HL-60 (cell line): ENCODE measurements at regions not wholly inside any gene's neighbourhood (a gene's known extent, or its start where the extent isn't known, plus 50 kb on each side); places are given as distances from the start of the nearest gene placed in this dataset.

Source experiments
- DNase-seq, 2 experiments: peaks; one replicate each; pipeline ENCODE4 v3.0.0-alpha.2; 2010 to 2020; ENCODE audit warnings: low read depth in 1 of 2, low spot score in 1 of 2
- H3K27ac ChIP-seq: fragments of 250-450 bp; sonication (Bioruptor Pico); replicated peaks from 2 replicates; pipeline ENCODE4 v1.5.1; 2020; ENCODE audit warnings: mild to moderate bottlenecking, moderate library complexity
- H3K27me3 ChIP-seq: fragments of 250-450 bp; sonication (Bioruptor Pico); 2 replicates; pipeline ENCODE4 v1.5.1; 2021; ENCODE audit warnings: mild to moderate bottlenecking, moderate library complexity; ENCODE audit not compliant: insufficient read depth, poor library complexity, severe bottlenecking
- H3K4me3 ChIP-seq: replicated peaks from 2 replicates; pipeline ENCODE4 v1.5.1; 2011; ENCODE audit warnings: mild to moderate bottlenecking, control low read depth, low read length; ENCODE audit not compliant: insufficient read depth
- CTCF ChIP-seq: IDR thresholded peaks from one replicate; pipeline ENCODE4 v1.5.1; 2011; ENCODE audit warnings: low read length, control low read depth, inconsistent platforms; ENCODE audit not compliant: insufficient read depth
- GABPA ChIP-seq: IDR thresholded peaks from 2 replicates; pipeline ENCODE4 v1.6.1; 2012; ENCODE audit warnings: low read depth
- POLR2AphosphoS5 ChIP-seq: IDR thresholded peaks from 2 replicates; pipeline ENCODE4 v1.6.1; 2012; ENCODE audit warnings: low read depth
- REST ChIP-seq: IDR thresholded peaks from 2 replicates; pipeline ENCODE4 v1.6.1; 2012; ENCODE audit warnings: low read depth; ENCODE audit not compliant: insufficient replicate concordance
- SPI1 ChIP-seq: IDR thresholded peaks from 2 replicates; pipeline ENCODE4 v1.6.1; 2012; ENCODE audit warnings: low read depth, mild to moderate bottlenecking, borderline replicate concordance

- Histone ChIP-seq H3K27ac (no peak overlapping the region), H3K4me3 (no peak overlapping the region), H3K27me3 (no peaks in the 10 kb centered on the region)
- DNase-seq: peak in 1 of 2 experiments; percentile 56
- TF ChIP-seq SPI1: peak; percentile 12; the same call in 1 of the 2 replicates
- TF ChIP-seq CTCF: no peak
- TF ChIP-seq GABPA: no peak
Measured at GRCh38 chr3:164155400-164155799, 922.9 kb downstream of the SI start.

GRCh38 chr3:164144824-164145223 lies 933.5 kb downstream of the SI start:
- Histone ChIP-seq H3K27ac (no peak overlapping the region), H3K27me3 (no peaks in the 10 kb centered on the region), H3K4me3 (no peak overlapping the region)
- TF ChIP-seq POLR2AphosphoS5 (no peak), SPI1 (no peak), CTCF (no peak), GABPA (no peak), REST (no peak)
- DNase-seq: no peak

GRCh38 chr3:164132878-164133277 lies 945.4 kb downstream of the SI start:
- no peaks in the 10 kb centered on the region for H3K27me3 ChIP-seq
- TF ChIP-seq REST: no peak
- TF ChIP-seq SPI1: no peak
- TF ChIP-seq GABPA: no peak
- TF ChIP-seq POLR2AphosphoS5: no peak
- no peak for TF ChIP-seq CTCF
- no peak overlapping the region for H3K4me3 ChIP-seq
- H3K27ac ChIP-seq: no peak overlapping the region
- no peak for DNase-seq
